Pancreas (tissue), 10 donors: ENCODE measurements at regions not wholly inside any gene's neighbourhood (a gene's known extent, or its start where the extent isn't known, plus 50 kb on each side); places are given as distances from the start of the nearest gene placed in this dataset.
A peak's percentile ranks its signal among the peaks of the same experiment; 100 is the strongest.

Source experiments
- ATAC-seq, 4 donors: fragments of 200-7000 bp; cut with Tn5 transposase; one replicate each; pipeline versions ENCODE4 v1.8.0 to v1.9.1; 2020; ENCODE audit warnings: mild to moderate bottlenecking in 4 of 4, moderate library complexity in 4 of 4
- DNase-seq, 6 donors: peaks; one replicate each; pipeline ENCODE4 v3.0.0-alpha.2; 2020
- FAIRE-seq: peaks from 2 replicates; lab custom pipeline; 2012; peaks lifted over from hg19 to GRCh38; lab: Jason Lieb, UNC
- H3K27ac ChIP-seq, 4 donors: fragments of 200-600 bp; sonication (generic); 1 replicate in 3 of 4; 2 replicates in 1 of 4; pipeline versions ENCODE4 v1.5.0 to v1.8.0; 2020
- H3K27me3 ChIP-seq, 4 donors: fragments of 200-600 bp; one replicate each; pipeline ENCODE4 v1.8.0; 2021
- H3K36me3 ChIP-seq, 3 donors: fragments of 200-600 bp; sonication (generic) in 1 of 3; one replicate each; pipeline versions ENCODE4 v1.5.0 to v1.8.0; 2020 to 2021
- H3K4me1 ChIP-seq, 3 donors: fragments of 200-600 bp; one replicate each; pipeline ENCODE4 v1.8.0; 2021
- H3K4me3 ChIP-seq, 4 donors: fragments of 200-600 bp; sonication (generic) in 2 of 4; one replicate each; pipeline versions ENCODE4 v1.5.0 to v1.8.0; 2020 to 2021
- H3K9me3 ChIP-seq, 4 donors: fragments of 200-600 bp; one replicate each; pipeline ENCODE4 v1.8.0; 2021
- CTCF ChIP-seq, 4 donors: fragments of 200-600 bp; sonication (generic) in 3 of 4; IDR thresholded peaks; one replicate each; pipeline versions ENCODE4 v1.5.0 to v1.8.0; 2021; ENCODE audit warnings: antibody characterized with exemption in 4 of 4
- WGBS, 2 donors: extraction: QIAGEN DNeasy Blood & Tissue Kit; methylation state at CpG; one replicate each; pipeline ENCODE4 v1.1.7; 2013; 5-methylcytosine and 5-hydroxymethylcytosine counted together
- intact Hi-C, 3 donors: fragments of 100-400 bp; cut with DNase I; formaldehyde crosslinking; loops; one replicate each; pipeline versions ENCODE4 v1.11.1 to v1.14.2; 2022
- donor health status: healthy with polysubstance abuse.
- donor health status: DM: no; HTN: no; CAD: no; lungs with moderate emphysema.
- donor health status: DM: no; HTN: no; CAD: no.
- donor health status: control.
- donor health status: control.
- donor health status: Bipolar disorder and iron deficiency.
- donor health status: DM: yes; HTN: yes; CAD: no.
- donor health status: DM: no; HTN: no; CAD: no.
- donor health status: DM: no; HTN: no; CAD: no.
- donor health status: DM: yes; HTN: yes; CAD: no.

GRCh38 chr5:40406741-40407211, 272.9 kb upstream of the PTGER4 start:
- FAIRE-seq, result no peak
- 77 to 85% methylated on average over 6 of the region's 6 CpGs for WGBS, 2 donors
- no peak for TF ChIP-seq CTCF (IDR thresholded peaks at IDR 0.05)
- Histone ChIP-seq H3K4me3 (no peak overlapping the region), H3K4me1 (no peaks in the 10 kb centered on the region), H3K27ac (peak overlapping the region in 2 of 4 donors; percentile 15 to 48), H3K9me3 (no peaks in the 10 kb centered on the region), H3K27me3 (no peaks in the 10 kb centered on the region), H3K36me3 (no peaks in the 10 kb centered on the region)
- intact Hi-C loops, result no loop called here
- DNase-seq, result no peak
- ATAC-seq, result peak in 1 of 4 donors; percentile 9

DNA sequence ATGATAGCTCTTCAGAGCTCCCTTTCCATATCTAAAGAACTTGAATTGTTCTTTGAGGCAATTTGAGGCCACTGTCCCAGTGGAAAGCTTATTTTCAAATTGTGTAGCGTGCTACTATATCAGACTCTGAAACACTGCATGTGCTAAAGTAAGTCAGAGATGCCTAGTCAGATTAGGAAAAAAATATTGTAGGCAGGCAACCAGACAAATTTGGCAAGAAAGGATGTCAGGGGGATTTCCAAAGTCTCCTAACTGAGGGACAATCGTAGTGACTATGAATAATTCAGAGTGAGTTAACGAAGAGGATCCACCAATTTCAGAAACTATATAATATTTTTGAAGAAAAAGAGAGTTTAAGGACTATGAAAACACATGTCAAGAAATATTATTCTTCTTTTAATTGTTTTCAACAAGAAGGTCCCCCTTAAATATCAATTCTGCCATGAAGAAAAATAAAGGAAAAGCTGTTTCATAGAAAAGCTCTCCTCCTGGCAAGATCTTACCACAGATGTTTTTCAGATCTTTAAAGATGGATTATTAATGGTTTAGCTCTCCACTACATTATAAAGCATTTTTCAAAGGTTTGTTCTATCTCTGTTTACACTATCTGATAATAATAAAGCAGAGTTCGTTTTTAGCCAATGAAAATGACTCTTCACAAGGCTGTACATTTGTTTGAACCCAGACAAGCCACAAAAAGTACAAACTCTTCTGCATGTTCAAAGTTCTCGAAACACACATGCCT, 273.5 kb upstream of the PTGER4 start:
- Histone ChIP-seq H3K27ac (peak overlapping the region in 2 of 4 donors; percentile 15 to 48), H3K4me1 (no peaks in the 10 kb centered on the region), H3K27me3 (no peaks in the 10 kb centered on the region), H3K4me3 (no peak overlapping the region), H3K9me3 (no peaks in the 10 kb centered on the region), H3K36me3 (no peaks in the 10 kb centered on the region)
- no peak for DNase-seq
- no peak for ATAC-seq
- TF ChIP-seq CTCF (IDR thresholded peaks at IDR 0.05), result no peak
- intact Hi-C loops, result no loop called here
- 56 to 58% methylated on average over 5 of the region's 5 CpGs for WGBS, 2 donors
- no peak for FAIRE-seq

GRCh38 chr5:40405230-40405629, 274.5 kb upstream of the PTGER4 start:
- intact Hi-C loops, result no loop called here

GRCh38 chr5:40404613-40405012, 275.1 kb upstream of the PTGER4 start:
- H3K36me3 ChIP-seq, result no peaks in the 10 kb centered on the region
- peak in 1 of 4 donors; percentile 40 for ATAC-seq
- H3K4me1 ChIP-seq, result no peaks in the 10 kb centered on the region
- no peak overlapping the region for H3K4me3 ChIP-seq
- H3K9me3 ChIP-seq, result no peaks in the 10 kb centered on the region
- H3K27me3 ChIP-seq, result no peaks in the 10 kb centered on the region
- TF ChIP-seq CTCF (IDR thresholded peaks at IDR 0.05), result no peak
- FAIRE-seq, result no peak
- no peak overlapping the region for H3K27ac ChIP-seq
- DNase-seq, result no peak
- intact Hi-C loops, result no loop called here

More at GRCh38 chr5:40405230-40405629, 274.5 kb upstream of the PTGER4 start:
- DNase-seq (no peak), ATAC-seq (peak in 1 of 4 donors; percentile 52), FAIRE-seq (no peak)
- H3K4me3 ChIP-seq, result no peak overlapping the region
- 56 to 70% methylated on average over 2 of the region's 2 CpGs for whole genome bisulfite sequencing, 2 donors
- no peak for TF ChIP-seq CTCF (IDR thresholded peaks at IDR 0.05)
- no peaks in the 10 kb centered on the region for H3K27me3 ChIP-seq
- H3K4me1 ChIP-seq, result no peaks in the 10 kb centered on the region
- H3K36me3 ChIP-seq, result no peaks in the 10 kb centered on the region
- H3K27ac ChIP-seq, result peak overlapping the region in 2 of 4 donors; percentile 10 to 20
- no peaks in the 10 kb centered on the region for H3K9me3 ChIP-seq

DNA sequence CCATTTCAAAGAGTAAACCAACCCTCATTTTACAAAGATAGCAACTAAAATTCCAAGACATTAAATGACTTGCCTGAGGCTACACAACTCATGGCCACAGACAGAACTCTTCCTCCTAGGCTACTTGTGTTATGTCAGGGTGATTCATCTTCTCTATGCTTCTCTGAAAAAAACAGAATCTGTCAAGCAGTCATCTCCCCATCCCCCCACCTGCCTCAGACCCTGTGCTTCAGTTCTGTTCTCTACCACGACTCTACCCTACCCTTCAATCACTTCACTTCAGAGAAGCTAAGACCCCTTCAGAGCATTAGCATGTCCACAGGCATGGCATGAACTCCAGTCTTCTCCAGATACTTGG, 277.7 kb upstream of the PTGER4 start:
- ATAC-seq (peak in 1 of 4 donors; percentile 21), DNase-seq (no peak), FAIRE-seq (no peak)
- WGBS, 2 donors, result 24 to 32% methylated on average over 1 of the region's 1 CpG
- Histone ChIP-seq H3K4me1 (no peaks in the 10 kb centered on the region), H3K27me3 (no peaks in the 10 kb centered on the region), H3K9me3 (no peaks in the 10 kb centered on the region), H3K36me3 (no peaks in the 10 kb centered on the region), H3K4me3 (no peak overlapping the region), H3K27ac (no peak overlapping the region)
- no peak for TF ChIP-seq CTCF (IDR thresholded peaks at IDR 0.05)
- intact Hi-C loops, result no loop called here
